Caco-2 (cell line): ENCODE measurements at regions not wholly inside any gene's neighbourhood (a gene's known extent, or its start where the extent isn't known, plus 50 kb on each side); places are given as distances from the start of the nearest gene placed in this dataset.

Experiments
- BruUV-seq: library from RNA; stranded (reverse); fragments of 400-500 nt; replicated peaks from 2 replicates; lab custom pipeline; 2021; lab: Mats Ljungman, UMichigan
- CTCF ChIA-PET: fragments of 300-600 bp; sonication (Branson Sonifier 250); formaldehyde crosslinking; loops from one replicate; lab custom pipeline; 2022; ENCODE audit warnings: antibody characterized with exemption; lab: Charles Lee
- POLR2A ChIA-PET: fragments of 300-600 bp; sonication (Branson Sonifier 250); formaldehyde crosslinking; loops from one replicate; lab custom pipeline; 2022; ENCODE audit warnings: antibody characterized with exemption; lab: Charles Lee
- DNase-seq, 2 experiments: peaks; one replicate each; pipeline versions ENCODE4 v3.0.0 to v3.0.0-alpha.2; 2020 to 2022
- H3K27me3 ChIP-seq: replicated peaks from 2 replicates; pipeline ENCODE4 v1.6.0; 2011; ENCODE audit warnings: low read length; ENCODE audit not compliant: control insufficient read depth, insufficient read depth
- H3K36me3 ChIP-seq: 2 replicates; pipeline ENCODE4 v1.5.1; 2011; ENCODE audit warnings: low read length; ENCODE audit not compliant: control insufficient read depth, insufficient read depth
- H3K4me1 ChIP-seq: fragments of 250-450 bp; sonication (Bioruptor Pico); 2 replicates; pipeline ENCODE4 v1.5.1; 2020; ENCODE audit warnings: mild to moderate bottlenecking
- H3K4me3 ChIP-seq: 2 replicates; pipeline ENCODE4 v1.5.1; 2011; ENCODE audit warnings: low read depth, mild to moderate bottlenecking, control low read depth, low read length
- H3K9me3 ChIP-seq: fragments of 250-450 bp; sonication (Bioruptor Pico); 2 replicates; pipeline ENCODE4 v1.5.1; 2020; ENCODE audit warnings: mild to moderate bottlenecking, moderate library complexity
- H3K27ac Mint-ChIP-seq: one replicate; pipeline ENCODE4 v1.8.0; 2022; ENCODE audit warnings: mixed read lengths; ENCODE audit not compliant: unreplicated experiment
- H3K27me3 Mint-ChIP-seq: one replicate; pipeline ENCODE4 v1.8.0; 2022; ENCODE audit warnings: mixed read lengths; ENCODE audit not compliant: insufficient read depth, unreplicated experiment
- H3K36me3 Mint-ChIP-seq: one replicate; pipeline ENCODE4 v1.8.0; 2022; ENCODE audit warnings: mild to moderate bottlenecking, mixed read lengths; ENCODE audit not compliant: insufficient read depth, unreplicated experiment
- H3K4me1 Mint-ChIP-seq: one replicate; pipeline ENCODE4 v1.8.0; 2022; ENCODE audit warnings: low read depth, mixed read lengths; ENCODE audit not compliant: unreplicated experiment
- H3K4me3 Mint-ChIP-seq: one replicate; pipeline ENCODE4 v1.8.0; 2022; ENCODE audit warnings: mild to moderate bottlenecking, moderate library complexity, mixed read lengths; ENCODE audit not compliant: unreplicated experiment
- H3K9me3 Mint-ChIP-seq: one replicate; pipeline ENCODE4 v1.8.0; 2022; ENCODE audit warnings: mixed read lengths; ENCODE audit not compliant: unreplicated experiment
- intact Hi-C: fragments of 100-400 bp; cut with micrococcal nuclease; formaldehyde crosslinking; loops from one replicate; pipeline ENCODE4 v1.10.0; 2022; ENCODE audit not compliant: unreplicated experiment
- TF ChIP-seq, protein P1 (sequence below), 2 experiments: fragments of 200-600 bp in 1 of 2; IDR thresholded peaks; 1 replicate in 1 of 2; 2 replicates in 1 of 2; pipeline versions ENCODE4 v1.5.1 to v1.8.0; 2011 to 2022; ENCODE audit warnings: antibody characterized with exemption in 1 of 2, control low read depth in 1 of 2, inconsistent platforms in 1 of 2, low read depth in 1 of 2, low read length in 1 of 2, mild to moderate bottlenecking in 1 of 2, moderate library complexity in 1 of 2; ENCODE audit not compliant: insufficient read depth in 1 of 2, severe bottlenecking in 1 of 2, unreplicated experiment in 1 of 2

GRCh38 chr12:105590571-105590970 is 260.1 kb downstream of the C12orf75 start:
- Mint-ChIP-seq H3K36me3 (no peaks in the 10 kb centered on the region), H3K4me1 (no peaks in the 10 kb centered on the region), H3K9me3 (peaks cover 10% of the 10 kb centered on the region), H3K4me3 (no peak overlapping the region), H3K27ac (no peak overlapping the region), H3K27me3 (no peaks in the 10 kb centered on the region)
- no peaks in the 10 kb centered on the region for H3K27me3 ChIP-seq
- no peaks in the 10 kb centered on the region for H3K9me3 ChIP-seq
- CTCF ChIA-PET, result no interaction called here
- H3K4me1 ChIP-seq, result no peaks in the 10 kb centered on the region
- POLR2A ChIA-PET, result no interaction called here
- no peak for DNase-seq
- H3K36me3 ChIP-seq, result no peaks in the 10 kb centered on the region
- TF ChIP-seq, protein P1, sequence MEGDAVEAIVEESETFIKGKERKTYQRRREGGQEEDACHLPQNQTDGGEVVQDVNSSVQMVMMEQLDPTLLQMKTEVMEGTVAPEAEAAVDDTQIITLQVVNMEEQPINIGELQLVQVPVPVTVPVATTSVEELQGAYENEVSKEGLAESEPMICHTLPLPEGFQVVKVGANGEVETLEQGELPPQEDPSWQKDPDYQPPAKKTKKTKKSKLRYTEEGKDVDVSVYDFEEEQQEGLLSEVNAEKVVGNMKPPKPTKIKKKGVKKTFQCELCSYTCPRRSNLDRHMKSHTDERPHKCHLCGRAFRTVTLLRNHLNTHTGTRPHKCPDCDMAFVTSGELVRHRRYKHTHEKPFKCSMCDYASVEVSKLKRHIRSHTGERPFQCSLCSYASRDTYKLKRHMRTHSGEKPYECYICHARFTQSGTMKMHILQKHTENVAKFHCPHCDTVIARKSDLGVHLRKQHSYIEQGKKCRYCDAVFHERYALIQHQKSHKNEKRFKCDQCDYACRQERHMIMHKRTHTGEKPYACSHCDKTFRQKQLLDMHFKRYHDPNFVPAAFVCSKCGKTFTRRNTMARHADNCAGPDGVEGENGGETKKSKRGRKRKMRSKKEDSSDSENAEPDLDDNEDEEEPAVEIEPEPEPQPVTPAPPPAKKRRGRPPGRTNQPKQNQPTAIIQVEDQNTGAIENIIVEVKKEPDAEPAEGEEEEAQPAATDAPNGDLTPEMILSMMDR (IDR thresholded peaks at IDR 0.05; ENCODE audit: insufficient read depth in 1 of 2, low read depth in 1 of 2, low read length in 1 of 2, severe bottlenecking in 1 of 2, unreplicated experiment in 1 of 2), result no peak
- intact Hi-C loops, result no loop called here
- BruUV-seq, result no TSS peak
- no peak overlapping the region for H3K4me3 ChIP-seq

DNA sequence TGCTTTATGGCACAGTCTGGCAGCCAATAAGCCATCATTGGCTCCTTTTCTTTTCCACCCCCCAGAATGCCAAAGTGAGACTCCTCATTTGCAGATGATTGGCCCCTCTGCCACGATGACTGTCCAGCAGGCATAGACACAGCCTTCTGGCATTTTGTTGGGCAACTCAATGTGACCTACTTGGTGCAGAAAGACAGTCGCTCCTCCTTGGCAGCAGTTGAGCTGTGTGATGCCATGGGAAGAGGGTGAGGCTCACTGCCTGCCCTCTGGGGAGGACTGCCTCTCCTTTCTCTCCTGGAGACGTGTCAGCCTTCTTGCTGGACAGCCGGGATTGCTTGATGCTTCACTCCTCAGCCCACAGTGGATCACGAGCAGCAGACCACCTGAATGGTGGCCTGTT is 264.9 kb downstream of the C12orf75 start:
- H3K4me3 Mint-ChIP-seq, result no peak overlapping the region
- DNase-seq, result no peak
- TF ChIP-seq, protein P1 (IDR thresholded peaks at IDR 0.05; ENCODE audit: insufficient read depth in 1 of 2, low read depth in 1 of 2, low read length in 1 of 2, severe bottlenecking in 1 of 2, unreplicated experiment in 1 of 2), result no peak
- H3K36me3 ChIP-seq, result no peaks in the 10 kb centered on the region; the same call in 1 of the 2 replicates
- POLR2A ChIA-PET, result no interaction called here
- no peaks in the 10 kb centered on the region for H3K9me3 Mint-ChIP-seq
- no peaks in the 10 kb centered on the region for H3K27me3 Mint-ChIP-seq
- H3K27me3 ChIP-seq, result no peaks in the 10 kb centered on the region
- no peak overlapping the region for H3K4me3 ChIP-seq
- H3K4me1 Mint-ChIP-seq, result no peaks in the 10 kb centered on the region
- no peaks in the 10 kb centered on the region for H3K4me1 ChIP-seq
- no TSS peak for BruUV-seq
- no peaks in the 10 kb centered on the region for H3K36me3 Mint-ChIP-seq
- H3K9me3 ChIP-seq, result no peaks in the 10 kb centered on the region
- intact Hi-C loops, result no loop called here
- H3K27ac Mint-ChIP-seq, result no peak overlapping the region
- CTCF ChIA-PET, result interaction anchor here (0.6 kb wide), 1 partner anchor 15 kb away, joined by 3 read pairs; no protein-coding TSS in a partner anchor

- CTCF ChIA-PET, result no interaction called here
- no peak overlapping the region for H3K4me3 Mint-ChIP-seq
- H3K36me3 ChIP-seq, result no peaks in the 10 kb centered on the region; the same call in 1 of the 2 replicates
- no peaks in the 10 kb centered on the region for H3K36me3 Mint-ChIP-seq
- no peaks in the 10 kb centered on the region for H3K9me3 ChIP-seq
- peaks cover 6% of the 10 kb centered on the region for H3K4me1 Mint-ChIP-seq
- POLR2A ChIA-PET, result no interaction called here
- H3K27ac Mint-ChIP-seq, result no peak overlapping the region
- no peaks in the 10 kb centered on the region for H3K27me3 Mint-ChIP-seq
- no peaks in the 10 kb centered on the region for H3K9me3 Mint-ChIP-seq
- DNase-seq, result no peak
- BruUV-seq, result no TSS peak
- intact Hi-C loops, result no loop called here
- no peak overlapping the region for H3K4me3 ChIP-seq
- H3K27me3 ChIP-seq, result no peaks in the 10 kb centered on the region
- TF ChIP-seq, protein P1 (IDR thresholded peaks at IDR 0.05; ENCODE audit: insufficient read depth in 1 of 2, low read depth in 1 of 2, low read length in 1 of 2, severe bottlenecking in 1 of 2, unreplicated experiment in 1 of 2), result no peak
- no peaks in the 10 kb centered on the region for H3K4me1 ChIP-seq
Measured at GRCh38 chr12:105596731-105597130, 266.2 kb downstream of the C12orf75 start.
